HUDEP-2 (cell line): ENCODE measurements at regions not wholly inside any gene's neighbourhood (a gene's known extent, or its start where the extent isn't known, plus 50 kb on each side); places are given as distances from the start of the nearest gene placed in this dataset.

Experiments used
- DNase-seq, 76 experiments: peaks; one replicate each; lab custom pipeline; 2025; ENCODE audit not compliant: unreplicated experiment in 76 of 76; lab: John Stamatoyannopoulos, UW

GRCh38 chr2:211049321-211050018, 493.1 kb downstream of the CPS1 start:
- peak in 1 of 76 experiments; percentile 1 for DNase-seq

GRCh38 chr2:211055438-211055837, 499.0 kb downstream of the CPS1 start:
- DNase-seq: peak in 1 of 76 experiments; percentile 31

GRCh38 chr2:211061612-211062296, 505.4 kb downstream of the CPS1 start:
- no peak for DNase-seq

GRCh38 chr2:211062297-211062612, 505.9 kb downstream of the CPS1 start:
- DNase-seq: no peak

GRCh38 chr2:211067029-211067428, 510.6 kb downstream of the CPS1 start:
- no peak for DNase-seq

GRCh38 chr2:211068108-211068780, 511.8 kb downstream of the CPS1 start:
- DNase-seq: no peak

GRCh38 chr2:211070547-211070946, 514.1 kb downstream of the CPS1 start:
- no peak for DNase-seq

GRCh38 chr2:211077216-211077767, 520.9 kb downstream of the CPS1 start:
- DNase-seq: no peak

- DNase-seq: no peak
Measured at GRCh38 chr2:211084352-211084751, 528.0 kb downstream of the CPS1 start.

GRCh38 chr2:211085056-211085680, 528.8 kb downstream of the CPS1 start:
- DNase-seq: peak in 22 of 76 experiments; percentile 2 to 48 (median 26)

GRCh38 chr2:211086049-211086448, 529.6 kb downstream of the CPS1 start:
- DNase-seq: no peak

GRCh38 chr2:211089127-211089526, 532.7 kb downstream of the CPS1 start:
- no peak for DNase-seq

GRCh38 chr2:211093743-211094303, 537.4 kb downstream of the CPS1 start:
- DNase-seq: peak in 6 of 76 experiments; percentile 0 to 14 (median 2)

- no peak for DNase-seq
Measured at GRCh38 chr2:211103989-211104388, 547.6 kb downstream of the CPS1 start.

GRCh38 chr2:211113334-211114175, 557.2 kb downstream of the CPS1 start:
- no peak for DNase-seq

- DNase-seq: no peak
Measured at GRCh38 chr2:211114826-211115455, 558.5 kb downstream of the CPS1 start.

- DNase-seq: no peak
Measured at GRCh38 chr2:211117026-211117425, 560.6 kb downstream of the CPS1 start.

GRCh38 chr2:211126256-211126655, 569.9 kb downstream of the CPS1 start:
- no peak for DNase-seq

- peak in 42 of 76 experiments; percentile 0 to 68 (median 26) for DNase-seq
Measured at GRCh38 chr2:211127501-211127900, 571.1 kb downstream of the CPS1 start.
